ENCODE measurements at regions not wholly inside any gene's neighbourhood (a gene's known extent, or its start where the extent isn't known, plus 50 kb on each side); places are given as distances from the start of the nearest gene placed in this dataset.

GRCh38 chr5:68415177-68416085 is 199.9 kb downstream of the PIK3R1 start:
- no peaks in the 10 kb centered on the region for H3K36me3 Mint-ChIP-seq
- Histone ChIP-seq H3K9me3 (ENCODE audit: control insufficient read depth in 1 of 2, low read length in 2 of 2) (no peaks in the 10 kb centered on the region), H3K27ac (ENCODE audit: low read depth, low read length) (no peak overlapping the region), H3K4me3 (ENCODE audit: low read length in 2 of 2) (no peak overlapping the region), H3K27me3 (ENCODE audit: insufficient read depth, low read length) (no peaks in the 10 kb centered on the region), H3K4me1 (ENCODE audit: insufficient read depth, low read length) (peaks cover 10% of the 10 kb centered on the region), H3K36me3 (ENCODE audit: insufficient read depth, low read length) (no peaks in the 10 kb centered on the region)
- DNase-seq: no peak
- H3K4me3 Mint-ChIP-seq: no peak overlapping the region
- H3K27me3 Mint-ChIP-seq: peaks cover 0 to 4% of the 10 kb centered on the region in 2 donors
- ChIA-PET POLR2A (ENCODE audit: partially characterized antibody) (no interaction called here), CTCF (ENCODE audit: partially characterized antibody) (no interaction called here)
- intact Hi-C loops (cut with micrococcal nuclease): no loop called here
- H3K9me3 Mint-ChIP-seq: no peaks in the 10 kb centered on the region
- peak overlapping the region in 2 of 7 donors; percentile 14 to 60 for H3K27ac Mint-ChIP-seq
- peaks cover 4 to 7% (median 6%) of the 10 kb centered on the region in 4 donors for H3K4me1 Mint-ChIP-seq

GRCh38 chr5:68416714-68417113 is 201.2 kb downstream of the PIK3R1 start:
- intact Hi-C loops (cut with micrococcal nuclease): no loop called here
- Histone ChIP-seq H3K9me3 (ENCODE audit: control insufficient read depth in 1 of 2, low read length in 2 of 2) (no peaks in the 10 kb centered on the region), H3K4me3 (ENCODE audit: low read length in 2 of 2) (no peak overlapping the region), H3K4me1 (ENCODE audit: insufficient read depth, low read length) (peaks cover 10% of the 10 kb centered on the region), H3K27me3 (ENCODE audit: insufficient read depth, low read length) (no peaks in the 10 kb centered on the region), H3K27ac (ENCODE audit: low read depth, low read length) (no peak overlapping the region), H3K36me3 (ENCODE audit: insufficient read depth, low read length) (no peaks in the 10 kb centered on the region)
- ChIA-PET POLR2A (ENCODE audit: partially characterized antibody) (no interaction called here), CTCF (ENCODE audit: partially characterized antibody) (interaction anchor here (0.6 to 1.3 kb wide), 2 partner anchors 9 to 13 kb away, joined by 3 to 4 read pairs; no protein-coding TSS in a partner anchor)
- H3K4me1 Mint-ChIP-seq: peaks cover 4 to 7% (median 6%) of the 10 kb centered on the region in 4 donors
- peaks cover 0 to 2% of the 10 kb centered on the region in 2 donors for H3K27me3 Mint-ChIP-seq
- no peak overlapping the region for H3K4me3 Mint-ChIP-seq
- H3K27ac Mint-ChIP-seq: no peak overlapping the region
- H3K36me3 Mint-ChIP-seq: no peaks in the 10 kb centered on the region
- DNase-seq: no peak
- no peaks in the 10 kb centered on the region for H3K9me3 Mint-ChIP-seq

- no peaks in the 10 kb centered on the region for H3K9me3 Mint-ChIP-seq
- Histone ChIP-seq H3K36me3 (ENCODE audit: insufficient read depth, low read length) (no peaks in the 10 kb centered on the region), H3K27ac (ENCODE audit: low read depth, low read length) (no peak overlapping the region), H3K4me1 (ENCODE audit: insufficient read depth, low read length) (peaks cover 10% of the 10 kb centered on the region), H3K4me3 (ENCODE audit: low read length in 2 of 2) (no peak overlapping the region), H3K9me3 (ENCODE audit: control insufficient read depth in 1 of 2, low read length in 2 of 2) (no peaks in the 10 kb centered on the region), H3K27me3 (ENCODE audit: insufficient read depth, low read length) (no peaks in the 10 kb centered on the region)
- H3K4me1 Mint-ChIP-seq: peaks cover 4 to 7% (median 7%) of the 10 kb centered on the region in 4 donors
- DNase-seq: no peak
- ChIA-PET POLR2A (ENCODE audit: partially characterized antibody) (no interaction called here), CTCF (ENCODE audit: partially characterized antibody) (no interaction called here)
- no peak overlapping the region for H3K4me3 Mint-ChIP-seq
- no peaks in the 10 kb centered on the region for H3K36me3 Mint-ChIP-seq
- no peak overlapping the region for H3K27ac Mint-ChIP-seq
- intact Hi-C loops (cut with micrococcal nuclease): no loop called here
- peaks cover 0 to 2% of the 10 kb centered on the region in 2 donors for H3K27me3 Mint-ChIP-seq
Observed at GRCh38 chr5:68418201-68418600, 202.6 kb downstream of the PIK3R1 start.

- ChIA-PET CTCF (ENCODE audit: partially characterized antibody) (no interaction called here), POLR2A (ENCODE audit: partially characterized antibody) (no interaction called here)
- Histone ChIP-seq H3K27me3 (ENCODE audit: insufficient read depth, low read length) (no peaks in the 10 kb centered on the region), H3K36me3 (ENCODE audit: insufficient read depth, low read length) (no peaks in the 10 kb centered on the region), H3K4me3 (ENCODE audit: low read length in 2 of 2) (no peak overlapping the region), H3K9me3 (ENCODE audit: control insufficient read depth in 1 of 2, low read length in 2 of 2) (no peaks in the 10 kb centered on the region), H3K27ac (ENCODE audit: low read depth, low read length) (no peak overlapping the region), H3K4me1 (ENCODE audit: insufficient read depth, low read length) (peaks cover 10% of the 10 kb centered on the region)
- H3K4me1 Mint-ChIP-seq: peaks cover 4 to 9% (median 7%) of the 10 kb centered on the region in 4 donors
- H3K9me3 Mint-ChIP-seq: no peaks in the 10 kb centered on the region
- H3K27ac Mint-ChIP-seq: no peak overlapping the region
- intact Hi-C loops (cut with micrococcal nuclease): no loop called here
- no peak overlapping the region for H3K4me3 Mint-ChIP-seq
- DNase-seq: no peak
- H3K36me3 Mint-ChIP-seq: no peaks in the 10 kb centered on the region
- peaks cover 0 to 2% of the 10 kb centered on the region in 2 donors for H3K27me3 Mint-ChIP-seq
Observed at GRCh38 chr5:68418680-68419079, 203.1 kb downstream of the PIK3R1 start.

GRCh38 chr5:68419081-68419636 is 203.6 kb downstream of the PIK3R1 start:
- Histone ChIP-seq H3K36me3 (ENCODE audit: insufficient read depth, low read length) (no peaks in the 10 kb centered on the region), H3K4me3 (ENCODE audit: low read length in 2 of 2) (no peak overlapping the region), H3K9me3 (ENCODE audit: control insufficient read depth in 1 of 2, low read length in 2 of 2) (no peaks in the 10 kb centered on the region), H3K27me3 (ENCODE audit: insufficient read depth, low read length) (no peaks in the 10 kb centered on the region), H3K27ac (ENCODE audit: low read depth, low read length) (no peak overlapping the region), H3K4me1 (ENCODE audit: insufficient read depth, low read length) (peaks cover 10% of the 10 kb centered on the region)
- intact Hi-C loops (cut with micrococcal nuclease): no loop called here
- Mint-ChIP-seq H3K36me3 (no peaks in the 10 kb centered on the region), H3K27me3 (peaks cover 0 to 2% of the 10 kb centered on the region in 2 donors), H3K9me3 (no peaks in the 10 kb centered on the region), H3K27ac (no peak overlapping the region), H3K4me1 (peaks cover 4 to 9% (median 7%) of the 10 kb centered on the region in 4 donors), H3K4me3 (no peak overlapping the region)
- ChIA-PET CTCF (ENCODE audit: partially characterized antibody) (interaction anchor here (0.8 kb wide), 1 partner anchor 9 kb away, joined by 3 read pairs; no protein-coding TSS in a partner anchor), POLR2A (ENCODE audit: partially characterized antibody) (no interaction called here)
- no peak for DNase-seq

GRCh38 chr5:68419637-68420452 is 204.3 kb downstream of the PIK3R1 start:
- no peaks in the 10 kb centered on the region for H3K36me3 Mint-ChIP-seq
- Histone ChIP-seq H3K27ac (ENCODE audit: low read depth, low read length) (no peak overlapping the region), H3K4me3 (ENCODE audit: low read length in 2 of 2) (no peak overlapping the region), H3K27me3 (ENCODE audit: insufficient read depth, low read length) (no peaks in the 10 kb centered on the region), H3K4me1 (ENCODE audit: insufficient read depth, low read length) (peaks cover 15% of the 10 kb centered on the region), H3K9me3 (ENCODE audit: control insufficient read depth in 1 of 2, low read length in 2 of 2) (no peaks in the 10 kb centered on the region), H3K36me3 (ENCODE audit: insufficient read depth, low read length) (no peaks in the 10 kb centered on the region)
- no peak for DNase-seq
- H3K27me3 Mint-ChIP-seq: peaks cover 0 to 2% of the 10 kb centered on the region in 2 donors
- H3K27ac Mint-ChIP-seq: no peak overlapping the region
- peaks cover 6 to 11% (median 9%) of the 10 kb centered on the region in 4 donors for H3K4me1 Mint-ChIP-seq
- intact Hi-C loops (cut with micrococcal nuclease): no loop called here
- no peak overlapping the region for H3K4me3 Mint-ChIP-seq
- POLR2A ChIA-PET (ENCODE audit: partially characterized antibody): no interaction called here
- CTCF ChIA-PET (ENCODE audit: partially characterized antibody): interaction anchor here (0.8 to 1.8 kb wide), 2 partner anchors 8 to 13 kb away, joined by 3 to 5 read pairs; no protein-coding TSS in a partner anchor
- no peaks in the 10 kb centered on the region for H3K9me3 Mint-ChIP-seq

All from CD4-positive, alpha-beta memory T cell (primary cell).